ENCODE measurements at regions not wholly inside any gene's neighbourhood (a gene's known extent, or its start where the extent isn't known, plus 50 kb on each side); places are given as distances from the start of the nearest gene placed in this dataset.
A peak's percentile ranks its signal among the peaks of the same experiment; 100 is the strongest.

DNA sequence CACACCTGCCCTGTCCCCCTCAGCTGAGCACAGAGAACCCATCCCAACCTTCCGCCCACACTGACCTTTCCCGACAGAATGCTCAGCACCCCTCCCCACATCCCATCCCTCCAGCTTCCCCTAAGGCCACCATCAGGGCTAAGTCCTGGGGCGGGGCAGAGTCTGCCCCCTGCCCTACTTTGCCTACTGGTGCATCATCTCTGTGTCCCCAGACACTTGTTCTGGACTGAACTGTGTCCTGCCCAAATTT is 109.8 kb downstream of the CTTN start:
- no peak overlapping the region for H2AFZ ChIP-seq (replicated peaks)
- no peak overlapping the region for H3K4me3 Mint-ChIP-seq
- H3K4me1 ChIP-seq: peaks cover 28% of the 10 kb centered on the region
- H3F3A ChIP-seq (ENCODE audit: low read depth): no peaks in the 10 kb centered on the region
- H3K4me1 Mint-ChIP-seq: peaks cover 36% of the 10 kb centered on the region
- TF ChIP-seq EZH2phosphoT487 (IDR thresholded peaks at IDR 0.05) (no peak), EZH2 (IDR thresholded peaks at IDR 0.05) (no peak)
- TF ChIP-seq, protein P1, sequence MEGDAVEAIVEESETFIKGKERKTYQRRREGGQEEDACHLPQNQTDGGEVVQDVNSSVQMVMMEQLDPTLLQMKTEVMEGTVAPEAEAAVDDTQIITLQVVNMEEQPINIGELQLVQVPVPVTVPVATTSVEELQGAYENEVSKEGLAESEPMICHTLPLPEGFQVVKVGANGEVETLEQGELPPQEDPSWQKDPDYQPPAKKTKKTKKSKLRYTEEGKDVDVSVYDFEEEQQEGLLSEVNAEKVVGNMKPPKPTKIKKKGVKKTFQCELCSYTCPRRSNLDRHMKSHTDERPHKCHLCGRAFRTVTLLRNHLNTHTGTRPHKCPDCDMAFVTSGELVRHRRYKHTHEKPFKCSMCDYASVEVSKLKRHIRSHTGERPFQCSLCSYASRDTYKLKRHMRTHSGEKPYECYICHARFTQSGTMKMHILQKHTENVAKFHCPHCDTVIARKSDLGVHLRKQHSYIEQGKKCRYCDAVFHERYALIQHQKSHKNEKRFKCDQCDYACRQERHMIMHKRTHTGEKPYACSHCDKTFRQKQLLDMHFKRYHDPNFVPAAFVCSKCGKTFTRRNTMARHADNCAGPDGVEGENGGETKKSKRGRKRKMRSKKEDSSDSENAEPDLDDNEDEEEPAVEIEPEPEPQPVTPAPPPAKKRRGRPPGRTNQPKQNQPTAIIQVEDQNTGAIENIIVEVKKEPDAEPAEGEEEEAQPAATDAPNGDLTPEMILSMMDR (IDR thresholded peaks at IDR 0.05): no peak
- H3K27me3 ChIP-seq: no peaks in the 10 kb centered on the region
- peaks cover 21% of the 10 kb centered on the region for H3K9me3 Mint-ChIP-seq
- no peak overlapping the region for H3K4me2 ChIP-seq
- no peak overlapping the region for H3K9ac ChIP-seq
- H3K36me3 ChIP-seq: no peaks in the 10 kb centered on the region
- H3K36me3 Mint-ChIP-seq: no peaks in the 10 kb centered on the region
- no peak overlapping the region for H3K27ac Mint-ChIP-seq
- DNase-seq (ENCODE audit: low spot score): no peak
- peaks cover 8% of the 10 kb centered on the region for H3K9me3 ChIP-seq (ENCODE audit: low read depth)
- H3K79me2 ChIP-seq (ENCODE audit: low read depth): no peaks in the 10 kb centered on the region
- no peak overlapping the region for H3K4me3 ChIP-seq
- no peak overlapping the region for H3K27ac ChIP-seq
- peaks cover 12% of the 10 kb centered on the region for H4K20me1 ChIP-seq (ENCODE audit: low read depth)
- no peaks in the 10 kb centered on the region for H3K27me3 Mint-ChIP-seq (ENCODE audit: insufficient read depth, low read depth)

DNA sequence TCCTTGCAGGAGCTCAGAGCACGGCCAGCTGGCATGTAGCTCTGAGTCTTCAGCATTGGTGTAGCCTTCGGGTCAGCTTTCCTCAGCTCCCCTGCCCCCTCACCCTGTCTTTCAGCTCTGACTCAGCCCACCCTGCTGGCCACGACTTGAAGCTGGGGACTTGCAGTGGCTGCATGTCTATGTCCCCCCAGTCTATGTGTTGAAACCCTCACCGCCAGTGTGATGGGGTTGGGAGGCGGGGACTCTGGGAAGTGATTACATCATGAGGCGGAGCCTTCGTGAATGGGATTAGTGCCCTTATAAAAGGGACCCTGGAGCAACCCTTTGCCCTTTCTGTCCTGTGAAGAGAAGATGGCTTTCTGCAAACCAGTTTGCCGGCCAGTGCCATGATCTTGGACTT is 111.1 kb downstream of the CTTN start:
- peak overlapping the region; percentile 85 for H3K27ac Mint-ChIP-seq
- peaks cover 17% of the 10 kb centered on the region for H3K4me1 ChIP-seq
- peak; percentile 70 for DNase-seq (ENCODE audit: low spot score)
- no peaks in the 10 kb centered on the region for H3K36me3 Mint-ChIP-seq
- no peaks in the 10 kb centered on the region for H3K27me3 ChIP-seq
- H3F3A ChIP-seq (ENCODE audit: low read depth): no peaks in the 10 kb centered on the region
- no peaks in the 10 kb centered on the region for H3K27me3 Mint-ChIP-seq (ENCODE audit: insufficient read depth, low read depth)
- H3K27ac ChIP-seq: no peak overlapping the region
- no peaks in the 10 kb centered on the region for H3K36me3 ChIP-seq
- H3K4me3 Mint-ChIP-seq: no peak overlapping the region
- TF ChIP-seq EZH2 (IDR thresholded peaks at IDR 0.05): no peak
- no peak for TF ChIP-seq EZH2phosphoT487 (IDR thresholded peaks at IDR 0.05)
- TF ChIP-seq, protein P1 (IDR thresholded peaks at IDR 0.05): no peak
- H3K4me3 ChIP-seq: no peak overlapping the region
- H3K79me2 ChIP-seq (ENCODE audit: low read depth): no peaks in the 10 kb centered on the region
- H4K20me1 ChIP-seq (ENCODE audit: low read depth): peaks cover under 1% of the 10 kb centered on the region
- peak overlapping the region; percentile 37 for H3K4me2 ChIP-seq
- peaks cover 24% of the 10 kb centered on the region for H3K9me3 Mint-ChIP-seq
- no peak overlapping the region for H2AFZ ChIP-seq (replicated peaks)
- no peak overlapping the region for H3K9ac ChIP-seq
- H3K4me1 Mint-ChIP-seq: peaks cover 26% of the 10 kb centered on the region
- peaks cover 8% of the 10 kb centered on the region for H3K9me3 ChIP-seq (ENCODE audit: low read depth)

DNA sequence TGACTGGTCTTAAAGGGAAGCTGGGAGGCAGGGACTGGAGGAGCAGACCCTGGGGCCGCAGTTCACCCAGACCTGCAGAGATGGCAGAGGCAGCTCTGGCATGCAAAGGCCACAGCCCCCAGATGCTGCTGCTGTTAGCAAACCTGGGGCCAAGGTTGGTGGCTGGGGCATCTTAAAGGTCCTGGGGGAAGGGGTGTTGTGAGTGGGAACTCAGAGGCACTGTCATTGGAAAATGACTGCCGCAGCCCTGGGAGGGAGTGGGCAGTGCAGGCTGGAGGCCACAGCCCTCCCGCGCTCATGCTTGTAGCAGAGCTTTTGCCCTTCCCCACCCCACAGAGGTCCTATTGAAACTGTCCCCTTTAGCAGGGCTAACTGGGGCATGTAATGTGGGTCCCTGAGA is 111.8 kb downstream of the CTTN start:
- peaks cover 22% of the 10 kb centered on the region for H3K4me1 Mint-ChIP-seq

More for the DNA sequence above, 111.8 kb downstream of the CTTN start:
- H3K27ac Mint-ChIP-seq: no peak overlapping the region
- Histone ChIP-seq H3K27ac (no peak overlapping the region), H2AFZ (replicated peaks) (no peak overlapping the region), H3K9me3 (ENCODE audit: low read depth) (peaks cover 8% of the 10 kb centered on the region), H3K4me1 (peaks cover 14% of the 10 kb centered on the region), H3K27me3 (no peaks in the 10 kb centered on the region), H3K9ac (no peak overlapping the region), H3K4me2 (peak overlapping the region; percentile 37), H3K4me3 (no peak overlapping the region), H3K36me3 (no peaks in the 10 kb centered on the region), H3F3A (ENCODE audit: low read depth) (no peaks in the 10 kb centered on the region), H4K20me1 (ENCODE audit: low read depth) (no peaks in the 10 kb centered on the region), H3K79me2 (ENCODE audit: low read depth) (no peaks in the 10 kb centered on the region)
- no peak overlapping the region for H3K4me3 Mint-ChIP-seq
- DNase-seq (ENCODE audit: low spot score): no peak
- H3K9me3 Mint-ChIP-seq: peaks cover 24% of the 10 kb centered on the region
- TF ChIP-seq EZH2phosphoT487 (IDR thresholded peaks at IDR 0.05): no peak
- TF ChIP-seq, protein P1 (IDR thresholded peaks at IDR 0.05): no peak
- no peak for TF ChIP-seq EZH2 (IDR thresholded peaks at IDR 0.05)
- H3K27me3 Mint-ChIP-seq (ENCODE audit: insufficient read depth, low read depth): no peaks in the 10 kb centered on the region
- H3K36me3 Mint-ChIP-seq: no peaks in the 10 kb centered on the region

All from neural progenitor cell (in vitro differentiated cells).